ENCODE measurements at regions not wholly inside any gene's neighbourhood (a gene's known extent, or its start where the extent isn't known, plus 50 kb on each side); places are given as distances from the start of the nearest gene placed in this dataset.
"Not testable (repeated sequence)": the region's sequence is repeated elsewhere in the genome, so short reads cannot be mapped to it uniquely, and the experiment has no call there.

GRCh38 chr5:143923634-143924266, 111.8 kb downstream of the HMHB1 start:
- Mint-ChIP-seq H3K4me1 (peaks cover 7% of the 10 kb centered on the region), H3K9me3 (no peaks in the 10 kb centered on the region)

GRCh38 chr5:143924311-143924978, 112.5 kb downstream of the HMHB1 start:
- Mint-ChIP-seq H3K27me3 (no peaks in the 10 kb centered on the region), H3K4me1 (peaks cover 7% of the 10 kb centered on the region), H3K36me3 (no peaks in the 10 kb centered on the region), H3K4me3 (no peak overlapping the region), H3K27ac (no peak overlapping the region), H3K9me3 (no peaks in the 10 kb centered on the region)
- DNase-seq: no peak

More at GRCh38 chr5:143923634-143924266, 111.8 kb downstream of the HMHB1 start:
- Mint-ChIP-seq H3K27ac (no peak overlapping the region), H3K27me3 (peaks cover under 1% of the 10 kb centered on the region), H3K4me3 (no peak overlapping the region), H3K36me3 (no peaks in the 10 kb centered on the region)
- no peak for DNase-seq

- H3K9me3 Mint-ChIP-seq, DNase-seq, H3K27me3 Mint-ChIP-seq, H3K4me1 Mint-ChIP-seq, H3K36me3 Mint-ChIP-seq, H3K27ac Mint-ChIP-seq, H3K4me3 Mint-ChIP-seq: not testable (repeated sequence)
Measured at GRCh38 chr5:143924979-143925325, 113.0 kb downstream of the HMHB1 start.

GRCh38 chr5:143929486-143929885, 117.5 kb downstream of the HMHB1 start:
- Mint-ChIP-seq H3K27me3 (no peaks in the 10 kb centered on the region), H3K36me3 (peaks cover 5% of the 10 kb centered on the region), H3K27ac (no peak overlapping the region), H3K4me3 (no peak overlapping the region), H3K9me3 (peaks cover 12% of the 10 kb centered on the region), H3K4me1 (no peaks in the 10 kb centered on the region)
- no peak for DNase-seq

GRCh38 chr5:143930561-143930960, 118.6 kb downstream of the HMHB1 start:
- no peak overlapping the region for H3K27ac Mint-ChIP-seq
- H3K9me3 Mint-ChIP-seq: peaks cover 23% of the 10 kb centered on the region
- no peak for DNase-seq

GRCh38 chr5:143931476-143931875, 119.5 kb downstream of the HMHB1 start:
- peaks cover 5% of the 10 kb centered on the region for H3K36me3 Mint-ChIP-seq
- H3K4me3 Mint-ChIP-seq: no peak overlapping the region
- H3K4me1 Mint-ChIP-seq: no peaks in the 10 kb centered on the region
- H3K9me3 Mint-ChIP-seq: peaks cover 29% of the 10 kb centered on the region
- H3K27ac Mint-ChIP-seq: no peak overlapping the region
- no peak for DNase-seq
- no peaks in the 10 kb centered on the region for H3K27me3 Mint-ChIP-seq

More at GRCh38 chr5:143930561-143930960, 118.6 kb downstream of the HMHB1 start:
- Mint-ChIP-seq H3K4me3 (no peak overlapping the region), H3K4me1 (no peaks in the 10 kb centered on the region), H3K36me3 (peaks cover 5% of the 10 kb centered on the region), H3K27me3 (no peaks in the 10 kb centered on the region)

- Mint-ChIP-seq H3K9me3 (peaks cover 29% of the 10 kb centered on the region), H3K27ac (no peak overlapping the region), H3K4me1 (no peaks in the 10 kb centered on the region), H3K4me3 (no peak overlapping the region), H3K27me3 (no peaks in the 10 kb centered on the region), H3K36me3 (peaks cover 5% of the 10 kb centered on the region)
- no peak for DNase-seq
Measured at GRCh38 chr5:143931986-143932385, 120.0 kb downstream of the HMHB1 start.

GRCh38 chr5:143932584-143932983, 120.6 kb downstream of the HMHB1 start:
- Mint-ChIP-seq H3K4me3 (no peak overlapping the region), H3K36me3 (peaks cover 5% of the 10 kb centered on the region), H3K4me1 (no peaks in the 10 kb centered on the region), H3K27ac (no peak overlapping the region), H3K27me3 (no peaks in the 10 kb centered on the region), H3K9me3 (peaks cover 29% of the 10 kb centered on the region)
- DNase-seq: no peak

- H3K4me1 Mint-ChIP-seq: no peaks in the 10 kb centered on the region
- no peak overlapping the region for H3K4me3 Mint-ChIP-seq
- DNase-seq: no peak
- H3K36me3 Mint-ChIP-seq: peaks cover 5% of the 10 kb centered on the region
- H3K27me3 Mint-ChIP-seq: no peaks in the 10 kb centered on the region
- no peak overlapping the region for H3K27ac Mint-ChIP-seq
- peaks cover 31% of the 10 kb centered on the region for H3K9me3 Mint-ChIP-seq
Measured at GRCh38 chr5:143933451-143933850, 121.5 kb downstream of the HMHB1 start.

GRCh38 chr5:143934821-143935220, 122.9 kb downstream of the HMHB1 start:
- no peaks in the 10 kb centered on the region for H3K27me3 Mint-ChIP-seq

GRCh38 chr5:143938230-143938629, 126.3 kb downstream of the HMHB1 start:
- Mint-ChIP-seq H3K4me1 (no peaks in the 10 kb centered on the region), H3K4me3 (no peak overlapping the region), H3K27ac (no peak overlapping the region), H3K9me3 (peaks cover 44% of the 10 kb centered on the region), H3K27me3 (no peaks in the 10 kb centered on the region), H3K36me3 (peaks cover 5% of the 10 kb centered on the region)
- DNase-seq: no peak

More at GRCh38 chr5:143934821-143935220, 122.9 kb downstream of the HMHB1 start:
- Mint-ChIP-seq H3K4me3 (no peak overlapping the region), H3K9me3 (peaks cover 34% of the 10 kb centered on the region), H3K36me3 (peaks cover 5% of the 10 kb centered on the region), H3K27ac (no peak overlapping the region), H3K4me1 (no peaks in the 10 kb centered on the region)
- no peak for DNase-seq

GRCh38 chr5:143946837-143947236, 134.9 kb downstream of the HMHB1 start:
- no peaks in the 10 kb centered on the region for H3K36me3 Mint-ChIP-seq
- H3K4me3 Mint-ChIP-seq: no peak overlapping the region
- no peak for DNase-seq
- peaks cover 22% of the 10 kb centered on the region for H3K9me3 Mint-ChIP-seq
- H3K27ac Mint-ChIP-seq: no peak overlapping the region
- H3K27me3 Mint-ChIP-seq: no peaks in the 10 kb centered on the region
- no peaks in the 10 kb centered on the region for H3K4me1 Mint-ChIP-seq

- Mint-ChIP-seq H3K36me3 (no peaks in the 10 kb centered on the region), H3K9me3 (peaks cover 20% of the 10 kb centered on the region), H3K27me3 (no peaks in the 10 kb centered on the region), H3K4me3 (no peak overlapping the region), H3K27ac (no peak overlapping the region), H3K4me1 (no peaks in the 10 kb centered on the region)
- DNase-seq: no peak
Measured at GRCh38 chr5:143947313-143947712, 135.4 kb downstream of the HMHB1 start.

- Mint-ChIP-seq H3K27me3 (no peaks in the 10 kb centered on the region), H3K4me1 (no peaks in the 10 kb centered on the region), H3K4me3 (no peak overlapping the region), H3K36me3 (no peaks in the 10 kb centered on the region), H3K9me3 (no peaks in the 10 kb centered on the region), H3K27ac (no peak overlapping the region)
- no peak for DNase-seq
Measured at GRCh38 chr5:143952809-143953208, 140.8 kb downstream of the HMHB1 start.

- Mint-ChIP-seq H3K36me3 (no peaks in the 10 kb centered on the region), H3K27ac (no peak overlapping the region), H3K4me3 (no peak overlapping the region), H3K4me1 (no peaks in the 10 kb centered on the region), H3K27me3 (no peaks in the 10 kb centered on the region), H3K9me3 (no peaks in the 10 kb centered on the region)
- no peak for DNase-seq
Measured at GRCh38 chr5:143953851-143954250, 141.9 kb downstream of the HMHB1 start.

GRCh38 chr5:143955141-143955540, 143.2 kb downstream of the HMHB1 start:
- H3K27me3 Mint-ChIP-seq: no peaks in the 10 kb centered on the region
- no peak overlapping the region for H3K27ac Mint-ChIP-seq
- no peak for DNase-seq
- H3K4me3 Mint-ChIP-seq: no peak overlapping the region
- H3K9me3 Mint-ChIP-seq: no peaks in the 10 kb centered on the region
- H3K36me3 Mint-ChIP-seq: no peaks in the 10 kb centered on the region
- no peaks in the 10 kb centered on the region for H3K4me1 Mint-ChIP-seq

Measured in activated naive CD8-positive, alpha-beta T cell treated with anti-CD3 and anti-CD28 coated beads for 36 hours (primary cell).